Smooth muscle cell (in vitro differentiated cells): ENCODE measurements at regions not wholly inside any gene's neighbourhood (a gene's known extent, or its start where the extent isn't known, plus 50 kb on each side); places are given as distances from the start of the nearest gene placed in this dataset.
"Not testable (repeated sequence)": the region's sequence is repeated elsewhere in the genome, so short reads cannot be mapped to it uniquely, and the experiment has no call there.

Source experiments
- DNase-seq: peaks from one replicate; lab custom pipeline; 2025; ENCODE audit not compliant: unreplicated experiment; lab: John Stamatoyannopoulos, UW
- H2AFZ ChIP-seq: fragments of 200-600 bp; sonication (generic); 2 replicates; pipeline ENCODE4 v1.6.0; 2016; ENCODE audit warnings: antibody characterized with exemption, low read depth, mild to moderate bottlenecking
- H3F3A ChIP-seq: fragments of 200-600 bp; sonication (generic); 2 replicates; pipeline ENCODE4 v1.6.0; 2017; ENCODE audit warnings: antibody characterized with exemption, low read depth
- H3K27ac ChIP-seq: fragments of 200-600 bp; sonication (generic); 2 replicates; pipeline ENCODE4 v1.5.1; 2016; ENCODE audit warnings: low read depth, mild to moderate bottlenecking
- H3K27me3 ChIP-seq: fragments of 200-600 bp; sonication (generic); 2 replicates; pipeline ENCODE4 v1.6.1; 2016; ENCODE audit warnings: low read depth, mild to moderate bottlenecking
- H3K36me3 ChIP-seq: fragments of 200-600 bp; sonication (generic); 2 replicates; pipeline ENCODE4 v1.5.1; 2016; ENCODE audit warnings: low read depth
- H3K4me1 ChIP-seq: fragments of 200-600 bp; sonication (generic); 2 replicates; pipeline ENCODE4 v1.5.1; 2016; ENCODE audit warnings: low read depth
- H3K4me2 ChIP-seq: fragments of 200-600 bp; sonication (generic); 2 replicates; pipeline ENCODE4 v1.6.0; 2016; ENCODE audit warnings: mild to moderate bottlenecking
- H3K4me3 ChIP-seq: fragments of 200-600 bp; sonication (generic); 2 replicates; pipeline ENCODE4 v1.5.1; 2016; ENCODE audit warnings: mild to moderate bottlenecking
- H3K79me2 ChIP-seq: fragments of 200-600 bp; sonication (generic); 2 replicates; pipeline ENCODE4 v1.6.0; 2016; ENCODE audit warnings: low read depth, mild to moderate bottlenecking
- H3K9ac ChIP-seq: fragments of 200-600 bp; sonication (generic); 2 replicates; pipeline ENCODE4 v1.6.0; 2016; ENCODE audit warnings: low read depth
- H3K9me3 ChIP-seq: fragments of 200-600 bp; sonication (generic); replicated peaks from 2 replicates; pipeline ENCODE4 v1.5.1; 2016; ENCODE audit warnings: low read depth
- H4K20me1 ChIP-seq: fragments of 200-600 bp; sonication (generic); 2 replicates; pipeline ENCODE4 v1.6.0; 2016; ENCODE audit warnings: low read depth
- WGBS: methylation state at CpG from one replicate; pipeline ENCODE4 v1.1.7; 2016; ENCODE audit warnings: low lambda C conversion rate; 5-methylcytosine and 5-hydroxymethylcytosine counted together
- TF ChIP-seq, protein P1 (sequence below): fragments of 200-600 bp; sonication (generic); IDR thresholded peaks from 2 replicates; pipeline ENCODE4 v1.5.1; 2017; ENCODE audit warnings: borderline replicate concordance, mild to moderate bottlenecking, antibody characterized with exemption; ENCODE audit not compliant: insufficient read depth, poor library complexity, severe bottlenecking

DNA sequence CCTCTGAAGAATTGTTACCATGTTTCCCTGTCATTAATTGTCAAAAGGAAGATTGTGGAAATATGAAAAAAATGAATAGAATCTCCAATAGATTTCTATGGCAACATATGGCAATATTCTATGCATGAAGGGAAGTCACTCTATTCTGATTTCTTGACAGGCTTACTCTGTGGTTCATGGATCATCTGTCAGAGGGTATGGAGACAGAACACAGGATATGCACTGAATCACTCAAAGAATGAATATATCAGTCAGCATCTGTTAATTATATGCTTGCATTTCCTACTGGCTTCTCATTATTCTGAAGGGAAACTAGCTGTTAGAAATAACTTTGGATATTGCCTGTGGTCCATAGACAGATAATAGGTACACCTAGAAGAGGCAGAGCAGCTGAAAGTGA, 918.9 kb downstream of the DTWD2 start:
- Histone ChIP-seq H3K4me3 (no peak overlapping the region), H3K27ac (no peak overlapping the region), H3K36me3 (no peaks in the 10 kb centered on the region), H4K20me1 (no peaks in the 10 kb centered on the region), H3K79me2 (no peaks in the 10 kb centered on the region), H3K9me3 (no peaks in the 10 kb centered on the region), H3K27me3 (no peaks in the 10 kb centered on the region), H3K4me1 (no peaks in the 10 kb centered on the region), H3K4me2 (no peak overlapping the region), H2AFZ (no peak overlapping the region), H3F3A (no peaks in the 10 kb centered on the region), H3K9ac (no peak overlapping the region)
- TF ChIP-seq, protein P1, sequence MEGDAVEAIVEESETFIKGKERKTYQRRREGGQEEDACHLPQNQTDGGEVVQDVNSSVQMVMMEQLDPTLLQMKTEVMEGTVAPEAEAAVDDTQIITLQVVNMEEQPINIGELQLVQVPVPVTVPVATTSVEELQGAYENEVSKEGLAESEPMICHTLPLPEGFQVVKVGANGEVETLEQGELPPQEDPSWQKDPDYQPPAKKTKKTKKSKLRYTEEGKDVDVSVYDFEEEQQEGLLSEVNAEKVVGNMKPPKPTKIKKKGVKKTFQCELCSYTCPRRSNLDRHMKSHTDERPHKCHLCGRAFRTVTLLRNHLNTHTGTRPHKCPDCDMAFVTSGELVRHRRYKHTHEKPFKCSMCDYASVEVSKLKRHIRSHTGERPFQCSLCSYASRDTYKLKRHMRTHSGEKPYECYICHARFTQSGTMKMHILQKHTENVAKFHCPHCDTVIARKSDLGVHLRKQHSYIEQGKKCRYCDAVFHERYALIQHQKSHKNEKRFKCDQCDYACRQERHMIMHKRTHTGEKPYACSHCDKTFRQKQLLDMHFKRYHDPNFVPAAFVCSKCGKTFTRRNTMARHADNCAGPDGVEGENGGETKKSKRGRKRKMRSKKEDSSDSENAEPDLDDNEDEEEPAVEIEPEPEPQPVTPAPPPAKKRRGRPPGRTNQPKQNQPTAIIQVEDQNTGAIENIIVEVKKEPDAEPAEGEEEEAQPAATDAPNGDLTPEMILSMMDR: no peak
- DNase-seq: no peak

DNA sequence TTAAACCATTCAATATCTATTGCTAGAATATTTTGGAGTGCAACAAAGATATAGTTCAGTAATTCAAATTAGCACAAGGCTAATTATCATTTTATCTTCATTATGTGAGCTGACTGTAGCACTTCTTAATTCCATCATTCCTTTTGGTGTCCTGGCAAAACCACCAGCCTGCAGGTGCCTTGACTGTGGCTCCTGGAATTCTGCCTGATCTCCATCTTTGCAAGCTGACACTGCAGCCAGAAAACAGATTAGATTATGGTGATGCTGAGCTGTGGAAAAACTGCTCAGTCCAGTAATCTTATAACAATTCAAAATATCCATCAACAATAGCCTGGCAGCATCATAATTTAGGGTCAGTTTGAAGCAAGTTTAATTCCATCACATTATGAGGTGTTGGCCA, 919.5 kb downstream of the DTWD2 start:
- H4K20me1 ChIP-seq: no peaks in the 10 kb centered on the region
- H3K9me3 ChIP-seq: no peaks in the 10 kb centered on the region
- no peaks in the 10 kb centered on the region for H3K79me2 ChIP-seq
- no peaks in the 10 kb centered on the region for H3K27me3 ChIP-seq
- H3F3A ChIP-seq: no peaks in the 10 kb centered on the region
- H2AFZ ChIP-seq: no peak overlapping the region
- H3K4me2 ChIP-seq: no peak overlapping the region
- H3K9ac ChIP-seq: no peak overlapping the region
- H3K4me1 ChIP-seq: no peaks in the 10 kb centered on the region
- no peak for DNase-seq
- H3K27ac ChIP-seq: no peak overlapping the region
- TF ChIP-seq, protein P1: no peak
- no peak overlapping the region for H3K4me3 ChIP-seq
- H3K36me3 ChIP-seq: no peaks in the 10 kb centered on the region

DNA sequence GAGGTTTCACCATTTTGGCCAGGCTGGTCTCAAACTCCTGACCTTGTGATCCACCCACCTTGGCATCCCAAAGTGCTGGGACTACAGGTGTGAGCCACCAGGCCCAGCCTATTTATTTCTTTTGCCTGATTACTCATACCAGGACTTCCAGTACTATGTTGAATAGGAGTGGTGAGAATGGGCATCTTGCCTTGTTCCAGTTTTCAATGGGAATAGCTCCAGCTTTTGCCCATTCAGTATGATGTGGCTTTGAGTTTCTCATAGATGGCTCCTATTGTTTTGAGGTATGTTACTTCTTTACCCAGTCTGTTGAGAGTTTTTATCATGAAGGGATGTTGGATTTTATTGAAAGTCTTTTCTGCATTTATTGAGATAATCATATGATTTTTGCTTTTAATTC, 924.5 kb downstream of the DTWD2 start:
- H3K27me3 ChIP-seq, H4K20me1 ChIP-seq, H3K79me2 ChIP-seq, H3K4me1 ChIP-seq, H3K4me3 ChIP-seq, H3K9ac ChIP-seq, H3K9me3 ChIP-seq, H3F3A ChIP-seq, H2AFZ ChIP-seq, H3K27ac ChIP-seq, H3K36me3 ChIP-seq, DNase-seq, H3K4me2 ChIP-seq: not testable (repeated sequence)

DNA sequence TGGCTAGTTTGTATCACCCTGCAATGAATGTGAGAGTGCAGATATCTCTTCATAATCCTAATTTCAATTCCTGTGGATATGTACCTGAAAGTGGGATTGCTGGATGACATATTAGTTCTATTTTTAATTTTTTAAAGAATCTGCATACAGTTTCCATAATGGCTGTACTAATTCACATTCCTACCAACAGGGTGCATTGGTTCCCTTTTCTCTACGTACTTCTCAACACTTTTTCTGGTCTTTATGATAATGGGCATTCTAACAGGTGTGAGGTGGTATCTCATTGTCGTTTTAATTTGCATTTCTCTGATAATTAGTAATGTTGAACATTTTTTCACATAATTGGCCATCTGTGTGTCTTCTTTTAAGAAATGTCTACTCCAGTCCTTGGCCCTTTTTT, 927.5 kb downstream of the DTWD2 start:
- Histone ChIP-seq H3K27me3 (no peaks in the 10 kb centered on the region), H3K4me2 (no peak overlapping the region), H3K9ac (no peak overlapping the region), H3K9me3 (no peaks in the 10 kb centered on the region), H3K79me2 (no peaks in the 10 kb centered on the region), H2AFZ (no peak overlapping the region), H3K4me1 (no peaks in the 10 kb centered on the region), H3F3A (no peaks in the 10 kb centered on the region), H3K36me3 (no peaks in the 10 kb centered on the region), H4K20me1 (no peaks in the 10 kb centered on the region), H3K27ac (no peak overlapping the region), H3K4me3 (no peak overlapping the region)
- TF ChIP-seq, protein P1: peak; percentile 35
- WGBS: 63% methylated on average over 2 of the region's 2 CpGs
- DNase-seq: no peak
